Stimulated activated CD8-positive, alpha-beta memory T cell treated with anti-CD3 and anti-CD28 coated beads, Interleukin-12 subunit alpha, Interleukin-12 subunit beta, amount 100 ng/mL, for 1 hour (primary cell): ENCODE measurements at regions not wholly inside any gene's neighbourhood (a gene's known extent, or its start where the extent isn't known, plus 50 kb on each side); places are given as distances from the start of the nearest gene placed in this dataset.
"Not testable (repeated sequence)": the region's sequence is repeated elsewhere in the genome, so short reads cannot be mapped to it uniquely, and the experiment has no call there.

Experiments
- DNase-seq: peaks from one replicate; pipeline ENCODE4 v3.0.0-alpha.2; 2020; ENCODE audit warnings: low read depth

GRCh38 chr3:170814822-170815221 lies 55.2 kb downstream of the RPL22L1 start:
- no peak for DNase-seq

GRCh38 chr3:170813266-170813665 lies 56.7 kb downstream of the RPL22L1 start:
- DNase-seq, result no peak

DNA sequence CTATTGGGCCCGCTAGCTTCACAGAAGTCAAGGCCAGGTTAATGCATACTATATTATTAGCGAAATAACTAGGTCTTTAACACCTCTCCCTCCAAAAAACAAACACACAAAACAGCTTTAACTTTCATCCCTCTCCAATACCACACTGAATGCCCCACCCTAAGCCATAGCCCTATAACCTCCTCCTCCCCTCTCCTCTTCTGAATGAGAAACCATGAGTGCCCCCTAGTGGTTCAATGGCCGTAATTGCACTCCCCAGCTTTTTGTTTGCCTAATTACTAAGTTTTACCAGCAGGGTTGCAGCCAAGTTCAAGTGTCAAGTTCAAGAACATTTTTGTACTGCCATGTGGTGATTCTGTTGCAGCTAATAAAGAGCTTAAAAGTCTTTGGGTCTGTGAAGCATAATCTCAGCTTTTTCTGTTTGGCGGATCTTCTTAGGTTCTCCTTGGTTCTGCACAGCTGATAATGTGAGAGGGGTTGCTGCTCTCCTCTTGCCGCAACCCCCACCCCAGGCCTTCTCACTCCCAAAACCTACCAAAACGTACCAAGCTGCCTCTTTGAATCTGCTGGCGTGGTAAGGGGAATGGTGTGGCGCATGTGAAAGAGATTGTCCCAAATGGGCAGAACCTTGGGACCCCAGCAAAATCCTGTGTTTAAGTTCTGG lies 57.9 kb downstream of the RPL22L1 start:
- peak; percentile 41 for DNase-seq

DNA sequence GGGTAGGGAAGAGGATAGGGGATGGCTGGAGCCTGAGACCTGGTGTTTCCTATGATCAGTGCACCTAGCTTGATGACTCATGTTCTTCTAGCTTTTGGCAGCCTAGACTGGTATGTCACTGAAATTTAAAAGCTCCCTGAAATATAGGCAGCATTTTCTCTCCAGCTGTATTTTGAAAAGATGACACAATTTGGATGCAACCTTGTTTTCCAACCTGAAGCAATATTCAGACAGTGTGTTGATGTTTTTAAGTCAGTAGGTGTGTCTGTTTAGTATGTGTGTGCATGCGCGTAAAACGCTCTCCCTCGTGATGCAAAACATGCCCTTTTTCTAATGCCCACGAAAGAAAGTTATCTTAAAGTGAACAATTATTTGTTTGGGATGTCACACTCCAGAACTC lies 58.5 kb downstream of the RPL22L1 start:
- DNase-seq, result no peak

DNA sequence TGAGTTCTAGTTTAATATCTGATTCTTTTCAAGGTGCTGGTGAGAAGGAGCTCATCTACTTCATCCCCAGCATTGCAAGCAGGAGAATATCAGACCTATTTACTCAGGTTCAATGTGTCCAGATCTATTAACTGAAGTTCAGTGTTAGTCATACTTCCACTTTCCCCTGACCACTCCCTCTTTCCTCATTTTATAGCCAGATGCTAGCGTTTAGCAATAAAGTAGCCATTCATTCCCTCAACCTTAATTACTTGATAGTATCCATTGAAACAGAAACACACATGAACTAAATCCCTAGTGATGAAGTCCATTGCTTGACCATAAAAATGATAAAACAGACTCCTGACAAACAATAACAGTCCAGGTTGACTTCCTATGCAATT lies 60.0 kb downstream of the RPL22L1 start:
- no peak for DNase-seq

DNA sequence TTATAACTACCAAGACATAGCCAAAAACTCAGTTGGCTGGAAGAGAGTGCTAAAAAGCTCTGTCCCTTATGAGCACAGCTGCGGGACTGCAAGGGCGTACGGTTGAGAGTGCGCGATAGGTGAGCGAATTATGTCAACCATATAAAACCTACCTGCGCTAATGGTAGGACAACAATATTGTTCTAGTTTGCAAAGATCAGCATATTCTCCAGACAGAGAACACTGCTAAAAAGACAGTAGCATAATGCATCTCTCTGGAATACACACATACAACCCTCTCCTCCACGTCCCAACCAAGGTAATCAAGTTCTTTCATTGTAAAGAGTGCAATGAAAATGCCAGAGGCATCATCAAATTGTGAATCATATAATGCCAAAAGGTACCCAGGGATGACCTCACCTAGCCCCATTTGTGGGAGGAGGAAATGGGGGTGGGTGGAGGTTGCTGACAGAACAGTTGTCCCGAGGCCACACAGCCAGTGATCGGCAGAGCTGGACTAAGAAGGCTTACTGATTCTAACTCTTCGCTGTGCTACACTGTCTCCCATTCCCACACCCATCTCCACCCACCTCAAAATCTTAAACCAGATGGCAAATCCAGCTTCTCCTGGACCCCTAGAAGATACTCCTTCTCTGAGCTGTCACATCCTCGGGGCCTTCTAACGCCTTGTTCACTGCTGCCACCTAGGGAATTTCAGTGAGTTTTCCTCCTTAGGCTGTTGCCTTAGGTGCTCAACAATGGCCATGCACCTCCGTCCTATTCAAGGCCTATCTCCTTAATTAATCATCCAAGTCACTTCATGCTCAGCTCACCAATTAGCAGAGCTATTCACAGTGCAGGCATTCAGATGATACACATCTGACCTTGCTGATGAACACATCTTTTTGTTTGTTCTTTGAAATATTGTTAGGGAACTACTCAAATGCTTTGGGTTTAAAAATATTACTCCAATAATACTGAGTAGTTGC lies 60.7 kb downstream of the RPL22L1 start:
- DNase-seq, result no peak

- DNase-seq, result no peak
These were observed 62.0 kb downstream of the RPL22L1 start for GRCh38 chr3:170808041-170808440.

GRCh38 chr3:170806676-170807075 lies 63.3 kb downstream of the RPL22L1 start:
- no peak for DNase-seq

GRCh38 chr3:170806141-170806540 lies 63.9 kb downstream of the RPL22L1 start:
- DNase-seq, result no peak

GRCh38 chr3:170805296-170805695 lies 64.7 kb downstream of the RPL22L1 start:
- DNase-seq, result not testable (repeated sequence)

DNA sequence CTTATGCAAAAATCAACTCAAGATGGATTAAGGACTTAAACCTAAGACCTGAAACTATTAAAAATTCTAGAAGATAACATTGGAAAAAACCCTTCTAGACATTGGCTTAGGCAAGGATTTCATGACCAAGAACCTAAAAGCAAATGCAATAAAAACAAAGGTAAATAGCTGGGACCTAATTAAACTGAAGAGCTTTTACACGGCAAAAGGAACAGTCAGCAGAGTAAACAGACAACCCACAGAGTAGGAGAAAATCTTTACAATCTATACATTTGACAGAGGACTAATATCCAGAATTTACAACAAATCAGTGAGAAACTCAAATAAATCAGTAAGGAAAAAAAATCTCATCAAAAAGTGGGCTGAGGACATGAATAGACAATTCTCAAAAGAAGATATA lies 65.4 kb downstream of the RPL22L1 start:
- DNase-seq, result not testable (repeated sequence)

DNA sequence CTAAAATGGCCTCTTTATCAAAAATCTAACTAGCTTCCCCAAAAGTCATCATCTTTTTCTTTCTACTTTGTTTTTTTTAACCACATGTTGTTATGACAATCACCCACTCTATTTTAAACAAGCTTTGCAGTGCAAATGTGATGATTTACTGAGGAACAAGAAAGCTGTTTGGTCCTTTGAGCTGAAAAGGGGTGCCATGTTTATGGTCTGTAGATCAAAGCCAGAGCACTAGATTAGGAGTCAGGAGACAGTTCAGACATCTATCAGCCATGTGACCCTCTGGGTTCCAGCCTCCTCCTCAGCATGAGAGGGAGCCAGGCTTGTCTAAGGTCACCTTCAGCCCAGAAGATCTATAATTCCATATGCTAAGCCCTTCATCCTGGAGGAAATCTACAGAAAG lies 65.9 kb downstream of the RPL22L1 start:
- DNase-seq, result no peak

DNA sequence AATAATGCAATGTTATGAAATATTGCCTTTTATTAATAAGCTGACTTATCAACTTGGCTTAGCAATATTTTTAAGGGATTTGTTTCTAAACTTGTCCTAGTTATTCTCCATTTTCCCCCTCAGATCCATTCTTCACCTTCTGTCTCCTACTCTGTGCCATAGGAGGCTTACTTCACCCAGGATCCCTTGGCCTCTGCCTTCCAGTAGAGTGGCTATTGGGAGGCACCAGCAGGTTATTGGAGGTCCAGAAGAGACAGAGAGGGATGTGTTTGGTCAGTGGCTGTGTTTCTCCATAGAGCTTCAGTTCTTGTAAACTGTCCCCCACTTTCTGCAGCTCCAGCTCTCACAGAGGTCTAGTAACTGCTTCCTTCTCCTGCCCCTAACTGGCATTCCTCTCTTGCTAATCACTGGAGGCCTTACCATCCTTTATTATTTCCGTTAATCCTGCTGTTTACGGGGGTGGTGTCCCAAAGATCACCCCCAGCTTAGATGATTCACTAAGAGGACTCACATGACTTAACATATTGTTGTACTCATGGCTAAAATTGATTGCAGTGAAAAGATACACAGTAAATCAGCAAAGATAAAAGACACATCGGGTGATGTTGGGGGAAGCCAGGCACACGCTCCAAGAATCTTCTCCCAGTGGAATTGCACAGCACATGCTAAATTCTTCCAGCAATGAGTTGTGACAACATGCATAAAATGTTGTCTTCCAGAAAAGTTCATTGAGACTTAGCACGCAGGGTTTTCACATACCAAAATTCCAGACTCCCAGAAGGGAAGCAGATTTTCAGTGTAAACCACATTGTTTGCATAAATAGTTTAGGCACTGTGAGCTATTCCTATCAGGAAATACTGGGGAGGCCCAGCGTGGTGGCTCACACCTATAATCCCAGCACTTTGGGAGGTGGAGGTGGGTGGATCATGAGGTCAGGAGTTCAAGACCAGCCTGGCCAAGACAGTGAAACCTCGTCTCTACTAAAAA lies 67.5 kb downstream of the RPL22L1 start:
- no peak for DNase-seq

- no peak for DNase-seq
These were observed 68.4 kb downstream of the RPL22L1 start for GRCh38 chr3:170801597-170801996.

DNA sequence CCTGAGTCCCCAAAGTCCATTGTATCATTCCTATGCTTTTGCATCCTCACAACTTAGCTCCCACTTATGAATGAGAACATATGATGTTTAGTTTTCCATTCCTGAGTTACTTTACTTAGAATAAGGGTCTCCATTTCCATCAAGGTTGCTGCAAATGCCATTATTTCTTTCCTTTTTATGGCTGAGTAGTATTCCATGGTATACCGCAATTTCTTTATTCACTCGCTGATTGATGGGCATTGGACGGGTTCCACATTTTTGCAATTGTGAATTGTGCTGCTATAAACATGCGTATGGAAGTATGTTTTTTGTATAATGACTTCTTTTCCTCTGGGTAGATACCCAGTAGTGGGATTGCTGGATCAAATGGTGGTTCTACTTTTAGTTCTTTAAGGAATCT lies 69.7 kb downstream of the RPL22L1 start:
- not testable (repeated sequence) for DNase-seq

DNA sequence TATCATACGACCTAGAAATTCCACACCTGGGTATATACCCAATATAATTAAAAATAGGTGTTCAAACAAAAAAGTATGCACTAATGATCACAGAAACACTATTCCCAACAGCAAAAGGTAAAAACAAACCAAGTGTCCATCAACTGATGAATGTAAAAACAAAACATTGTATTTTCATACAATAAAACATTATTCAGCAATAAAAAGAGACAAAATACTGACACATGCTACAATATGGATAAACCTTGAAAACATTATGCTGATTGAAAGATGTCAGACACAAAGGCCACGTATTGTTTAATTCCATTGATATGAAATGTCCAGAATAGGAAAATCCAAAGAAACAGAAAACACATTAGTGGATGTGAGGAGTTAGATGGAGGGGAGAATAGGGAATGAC lies 71.0 kb downstream of the RPL22L1 start:
- no peak for DNase-seq

DNA sequence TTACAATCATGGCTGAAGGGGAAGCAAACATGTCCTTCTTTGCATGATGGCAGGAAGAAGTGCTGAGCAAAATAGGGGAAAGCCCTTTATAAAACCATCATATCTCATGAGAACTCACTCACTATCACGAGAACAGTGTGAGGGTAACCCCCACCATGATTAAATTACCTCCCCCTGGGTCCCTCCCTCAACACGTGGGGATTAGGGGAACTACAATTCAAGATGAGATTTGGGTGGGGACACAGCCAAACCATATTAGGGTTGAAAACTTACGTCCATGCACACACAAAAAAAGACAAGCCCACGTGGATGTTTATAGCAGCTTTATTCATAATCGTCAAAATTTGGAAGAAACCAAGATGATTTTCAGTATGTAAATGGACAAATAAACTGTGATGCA lies 72.3 kb downstream of the RPL22L1 start:
- no peak for DNase-seq

- DNase-seq, result no peak
These were observed 77.5 kb downstream of the RPL22L1 start for GRCh38 chr3:170792471-170792870.

GRCh38 chr3:170790647-170791046 lies 79.3 kb downstream of the RPL22L1 start:
- no peak for DNase-seq

DNA sequence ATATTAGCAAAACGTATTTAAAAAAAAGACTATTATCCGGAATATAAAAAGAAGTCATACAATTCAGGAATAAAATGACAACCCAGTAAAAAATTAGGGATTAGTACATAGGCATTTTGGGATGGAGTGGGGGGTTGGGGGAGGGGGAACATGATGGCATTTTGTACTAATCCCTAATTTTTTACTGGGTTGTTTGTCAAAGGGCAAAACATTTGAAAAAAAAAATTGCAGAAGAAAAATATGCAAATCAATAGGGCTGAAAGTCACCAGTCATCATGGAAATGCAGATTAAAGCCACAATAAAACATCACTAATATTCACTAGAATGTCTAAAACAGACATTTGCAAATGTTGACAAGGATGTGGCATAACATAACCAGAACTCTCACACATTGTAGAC lies 82.5 kb downstream of the RPL22L1 start:
- no peak for DNase-seq

- no peak for DNase-seq
These were observed 84.5 kb downstream of the RPL22L1 start for GRCh38 chr3:170785454-170785853.

DNA sequence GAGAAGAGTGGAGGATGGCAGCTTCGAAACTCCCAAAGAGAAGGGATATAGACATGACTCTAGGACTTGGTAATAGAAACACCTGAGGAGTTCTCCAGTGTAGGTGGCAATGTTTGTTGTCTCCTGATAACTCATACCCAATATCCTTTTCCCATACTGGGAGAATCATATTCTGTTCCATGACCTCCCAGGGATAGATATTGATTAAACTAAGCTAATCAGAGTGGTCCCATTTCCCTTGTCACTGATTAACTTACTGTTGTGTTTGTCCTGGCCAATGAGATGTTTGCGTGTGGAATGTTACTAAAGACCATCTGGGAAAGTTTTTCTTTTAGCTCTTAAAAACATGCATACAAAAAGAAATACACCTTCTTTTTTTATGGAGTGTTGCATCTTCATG lies 85.6 kb downstream of the RPL22L1 start:
- DNase-seq, result no peak
